OCI-LY3 (cell line): ENCODE measurements at regions not wholly inside any gene's neighbourhood (a gene's known extent, or its start where the extent isn't known, plus 50 kb on each side); places are given as distances from the start of the nearest gene placed in this dataset.

Experiments
- H2AFZ ChIP-seq: fragments of 200-600, 300-600 bp; shearing (Covaris generic); 2 replicates; pipeline ENCODE4 v1.6.0; 2014; ENCODE audit warnings: antibody characterized with exemption, low read depth, low read length
- H3K27ac ChIP-seq: fragments of 200-600, 300-600 bp; sonication (generic); 2 replicates; pipeline ENCODE4 v1.5.1; 2014; ENCODE audit warnings: mild to moderate bottlenecking, low read length, moderate library complexity, mixed read lengths
- H3K27me3 ChIP-seq: fragments of 200-600, 300-600 bp; sonication (generic); 2 replicates; pipeline ENCODE4 v1.6.1; 2014; ENCODE audit warnings: low read depth, low read length, mixed read lengths
- H3K36me3 ChIP-seq: fragments of 200-600, 300-600 bp; sonication (generic); replicated peaks from 2 replicates; pipeline ENCODE3; 2014; ENCODE audit warnings: low read depth, low read length, mixed read lengths
- H3K4me1 ChIP-seq: fragments of 300-600, 200-600 bp; sonication (generic); 2 replicates; pipeline ENCODE4 v1.6.1; 2014; ENCODE audit warnings: low read length, mixed read lengths
- H3K4me2 ChIP-seq: fragments of 200-600, 300-600 bp; sonication (generic); 2 replicates; pipeline ENCODE4 v1.6.1; 2014; ENCODE audit warnings: low read length, mixed read lengths
- H3K4me3 ChIP-seq: fragments of 300-600, 200-600 bp; sonication (generic); 2 replicates; pipeline ENCODE4 v1.5.1; 2014; ENCODE audit warnings: antibody characterized with exemption, mild to moderate bottlenecking, low read length, moderate library complexity
- H3K79me2 ChIP-seq: fragments of 300-600, 200-600 bp; shearing (Covaris generic); 2 replicates; pipeline ENCODE4 v1.6.1; 2014; ENCODE audit warnings: mild to moderate bottlenecking, low read length, mixed read lengths
- H3K9ac ChIP-seq: fragments of 300-600, 200-600 bp; shearing (Covaris generic); 2 replicates; pipeline ENCODE4 v1.6.0; 2014; ENCODE audit warnings: mild to moderate bottlenecking, low read length, moderate library complexity
- H3K9me3 ChIP-seq: fragments of 200-600, 300-600 bp; shearing (Covaris generic); 2 replicates; pipeline ENCODE4 v1.6.1; 2014; ENCODE audit warnings: low read length, mixed read lengths; ENCODE audit not compliant: insufficient read depth
- H4K20me1 ChIP-seq: fragments of 200-600, 300-600 bp; sonication (generic); 2 replicates; pipeline ENCODE4 v1.6.1; 2016; ENCODE audit warnings: low read length, mixed read lengths; ENCODE audit not compliant: insufficient read depth
- EZH2phosphoT487 ChIP-seq: fragments of 200-600 bp; shearing (Covaris generic); IDR thresholded peaks from 2 replicates; pipeline ENCODE4 v1.6.1; 2018; ENCODE audit warnings: antibody characterized with exemption, mixed run types, low read depth
- TF ChIP-seq, protein P1 (sequence below): fragments of 200-600, 300-600 bp; sonication (generic); IDR thresholded peaks from 2 replicates; pipeline ENCODE4 v1.5.1; 2014; ENCODE audit warnings: antibody characterized with exemption, low read length, low read depth

DNA sequence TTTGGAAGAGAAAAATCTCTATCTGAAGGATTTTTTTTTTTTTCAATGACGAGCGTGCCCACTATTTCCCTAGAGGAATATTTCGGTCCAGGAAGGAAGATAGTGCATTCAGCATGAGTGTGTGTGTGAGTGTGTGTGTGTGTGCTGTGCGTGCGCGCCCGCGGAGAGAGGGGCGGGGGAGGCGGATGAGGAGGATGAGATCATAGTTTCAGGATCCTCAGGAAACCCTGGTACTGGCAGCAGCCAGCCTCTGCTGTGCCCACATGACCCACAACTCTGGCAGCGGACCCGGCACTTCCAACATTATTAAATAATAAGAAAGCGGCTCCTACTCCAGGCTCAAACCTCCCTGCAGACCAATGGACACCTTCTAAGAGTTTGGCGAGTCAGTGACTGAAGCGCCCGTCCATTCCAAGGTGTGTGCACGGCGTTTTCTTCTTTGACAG is 217.0 kb upstream of the DTNA start:
- no peak overlapping the region for H3K27ac ChIP-seq
- H3K36me3 ChIP-seq, result no peaks in the 10 kb centered on the region
- no peak for TF ChIP-seq EZH2phosphoT487
- TF ChIP-seq, protein P1, sequence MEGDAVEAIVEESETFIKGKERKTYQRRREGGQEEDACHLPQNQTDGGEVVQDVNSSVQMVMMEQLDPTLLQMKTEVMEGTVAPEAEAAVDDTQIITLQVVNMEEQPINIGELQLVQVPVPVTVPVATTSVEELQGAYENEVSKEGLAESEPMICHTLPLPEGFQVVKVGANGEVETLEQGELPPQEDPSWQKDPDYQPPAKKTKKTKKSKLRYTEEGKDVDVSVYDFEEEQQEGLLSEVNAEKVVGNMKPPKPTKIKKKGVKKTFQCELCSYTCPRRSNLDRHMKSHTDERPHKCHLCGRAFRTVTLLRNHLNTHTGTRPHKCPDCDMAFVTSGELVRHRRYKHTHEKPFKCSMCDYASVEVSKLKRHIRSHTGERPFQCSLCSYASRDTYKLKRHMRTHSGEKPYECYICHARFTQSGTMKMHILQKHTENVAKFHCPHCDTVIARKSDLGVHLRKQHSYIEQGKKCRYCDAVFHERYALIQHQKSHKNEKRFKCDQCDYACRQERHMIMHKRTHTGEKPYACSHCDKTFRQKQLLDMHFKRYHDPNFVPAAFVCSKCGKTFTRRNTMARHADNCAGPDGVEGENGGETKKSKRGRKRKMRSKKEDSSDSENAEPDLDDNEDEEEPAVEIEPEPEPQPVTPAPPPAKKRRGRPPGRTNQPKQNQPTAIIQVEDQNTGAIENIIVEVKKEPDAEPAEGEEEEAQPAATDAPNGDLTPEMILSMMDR, result no peak
- no peaks in the 10 kb centered on the region for H3K27me3 ChIP-seq
- no peaks in the 10 kb centered on the region for H4K20me1 ChIP-seq
- no peak overlapping the region for H3K4me2 ChIP-seq
- H3K9me3 ChIP-seq, result no peaks in the 10 kb centered on the region
- 0 out of 2 replicates have a peak, but pooled peaks cover under 1% of the 10 kb centered on the region for H3K4me1 ChIP-seq
- H3K79me2 ChIP-seq, result no peaks in the 10 kb centered on the region
- H2AFZ ChIP-seq, result no peak overlapping the region
- H3K9ac ChIP-seq, result no peak overlapping the region
- no peak overlapping the region for H3K4me3 ChIP-seq

DNA sequence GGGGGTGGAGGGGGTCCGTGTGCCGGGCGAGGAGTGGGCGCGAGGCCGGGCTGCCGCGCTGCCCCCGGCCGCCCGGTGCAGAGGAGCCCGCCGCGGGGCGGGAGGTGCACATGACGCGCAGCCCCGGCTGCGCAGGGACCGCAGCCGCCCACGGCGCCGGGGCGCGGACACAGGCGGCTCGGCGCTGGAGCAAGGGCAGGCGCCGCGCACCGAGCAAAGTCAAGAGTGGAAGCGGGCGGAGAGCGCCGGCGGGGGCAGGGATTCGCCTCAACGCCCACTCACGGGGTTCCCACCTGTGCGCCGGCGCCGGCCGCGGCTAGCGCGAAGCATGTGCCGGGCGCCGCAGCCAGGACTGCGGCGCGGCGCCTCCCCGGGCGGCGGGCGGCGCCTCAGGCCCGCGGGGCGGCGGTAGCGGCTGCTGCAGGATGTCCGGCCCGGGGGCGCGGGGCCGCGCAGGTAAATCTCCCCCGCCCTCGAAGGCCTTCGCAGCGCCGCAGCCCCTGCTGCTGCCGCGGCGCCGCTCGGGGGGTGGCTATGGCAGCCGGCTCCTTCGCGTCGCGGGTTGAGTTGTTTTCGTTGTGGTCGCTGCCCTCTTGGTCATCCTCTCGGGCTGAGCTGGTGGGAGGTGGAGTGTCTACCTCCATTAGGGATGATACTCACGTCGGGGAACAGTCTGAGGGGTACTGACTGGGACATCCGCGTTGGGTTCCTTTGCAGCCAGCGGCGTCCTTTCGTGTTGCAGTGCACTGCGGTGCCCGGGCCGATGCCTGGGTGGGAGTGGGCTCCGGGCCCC is 216.3 kb upstream of the DTNA start:
- Histone ChIP-seq H3K4me1 (no peaks in the 10 kb centered on the region), H3K79me2 (no peaks in the 10 kb centered on the region), H3K27ac (no peak overlapping the region), H3K9ac (no peak overlapping the region), H3K4me3 (no peak overlapping the region), H2AFZ (no peak overlapping the region), H3K36me3 (no peaks in the 10 kb centered on the region), H3K27me3 (no peaks in the 10 kb centered on the region), H4K20me1 (no peaks in the 10 kb centered on the region), H3K4me2 (no peak overlapping the region), H3K9me3 (no peaks in the 10 kb centered on the region)
- TF ChIP-seq, protein P1, result no peak
- TF ChIP-seq EZH2phosphoT487, result no peak

DNA sequence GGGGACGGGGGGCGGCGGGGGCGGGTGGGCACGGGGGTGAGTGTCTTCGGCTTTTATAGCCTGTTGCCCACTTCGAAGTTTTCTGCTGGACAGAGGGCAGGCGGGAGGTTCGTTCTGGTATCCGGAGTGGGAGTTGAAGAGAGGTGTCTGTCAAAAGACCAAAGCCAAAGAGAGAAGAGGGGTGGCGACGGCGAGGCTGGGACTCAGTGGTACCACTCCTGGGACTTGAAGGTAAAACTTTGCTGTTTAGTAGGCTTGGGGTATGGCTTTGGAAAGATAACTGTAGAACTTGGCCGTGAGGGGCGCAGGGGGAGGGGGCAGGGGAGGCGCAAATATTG is 215.8 kb upstream of the DTNA start:
- Histone ChIP-seq H3K27ac (no peak overlapping the region), H3K4me3 (no peak overlapping the region), H3K27me3 (no peaks in the 10 kb centered on the region), H3K4me2 (no peak overlapping the region), H3K9ac (no peak overlapping the region), H4K20me1 (no peaks in the 10 kb centered on the region), H3K9me3 (no peaks in the 10 kb centered on the region), H3K79me2 (no peaks in the 10 kb centered on the region), H3K4me1 (no peaks in the 10 kb centered on the region), H2AFZ (no peak overlapping the region), H3K36me3 (no peaks in the 10 kb centered on the region)
- TF ChIP-seq, protein P1, result no peak
- TF ChIP-seq EZH2phosphoT487, result no peak

DNA sequence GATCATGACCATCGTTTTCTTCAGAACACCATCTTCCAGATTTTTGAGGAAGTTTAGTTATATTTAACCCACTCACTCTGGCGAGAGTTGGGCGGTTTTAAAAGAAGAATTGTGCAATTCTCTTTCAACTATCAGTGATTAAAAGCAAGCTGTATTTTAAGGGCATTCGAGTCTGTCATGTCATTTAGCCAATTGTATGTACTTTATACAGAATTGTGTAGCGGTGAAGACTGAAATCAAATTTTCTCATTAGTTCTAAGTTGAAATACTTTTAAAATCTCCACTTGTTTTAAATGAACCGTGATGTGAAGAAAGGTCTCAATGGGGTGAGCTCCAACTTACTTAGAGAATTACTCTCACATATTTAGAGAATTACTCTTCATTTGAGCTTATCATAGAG is 214.6 kb upstream of the DTNA start:
- Histone ChIP-seq H3K27ac (no peak overlapping the region), H3K79me2 (no peaks in the 10 kb centered on the region), H3K36me3 (no peaks in the 10 kb centered on the region), H3K4me3 (no peak overlapping the region), H3K9me3 (no peaks in the 10 kb centered on the region), H3K9ac (no peak overlapping the region), H3K4me1 (no peaks in the 10 kb centered on the region), H3K27me3 (no peaks in the 10 kb centered on the region), H3K4me2 (no peak overlapping the region), H2AFZ (no peak overlapping the region), H4K20me1 (no peaks in the 10 kb centered on the region)
- TF ChIP-seq, protein P1, result no peak
- no peak for TF ChIP-seq EZH2phosphoT487
